HepG2 (cell line): ENCODE measurements at regions not wholly inside any gene's neighbourhood (a gene's known extent, or its start where the extent isn't known, plus 50 kb on each side); places are given as distances from the start of the nearest gene placed in this dataset.
A peak's percentile ranks its signal among the peaks of the same experiment; 100 is the strongest.

Experiments
- ATAC-seq: fragments of 200-7000 bp; cut with Tn5 transposase; 3 replicates; pipeline ENCODE4 v1.9.1; 2020; ENCODE audit warnings: mild to moderate bottlenecking, moderate library complexity
- BruUV-seq: library from RNA; stranded (reverse); fragments of 400-500 nt; replicated peaks from 2 replicates; lab custom pipeline; 2021; lab: Mats Ljungman, UMichigan
- CTCF ChIA-PET: fragments of 300-600 bp; formaldehyde crosslinking; extraction: SDS; loops from one replicate; lab custom pipeline; 2021; ENCODE audit warnings: low total read pairs, inconsistent platforms, low intra/inter-chr PET ratio; lab: Yijun Ruan, JAX
- POLR2A ChIA-PET: fragments of 350-600 bp; sonication (Branson Sonifier 250); formaldehyde crosslinking; loops from one replicate; lab custom pipeline; 2020; ENCODE audit warnings: antibody characterized with exemption, inconsistent platforms; lab: Yijun Ruan, JAX
- DNase-seq: peaks from one replicate; pipeline ENCODE4 v3.0.0-alpha.2; 2015; ENCODE audit warnings: low spot score
- FAIRE-seq: peaks from 3 replicates; lab custom pipeline; 2011; peaks lifted over from hg19 to GRCh38; lab: Jason Lieb, UNC
- H2AFZ ChIP-seq: one replicate; pipeline ENCODE4 v1.6.1; 2011; ENCODE audit warnings: low read length, inconsistent platforms
- H3K27ac ChIP-seq: fragments of 300-600 bp; 3 replicates; pipeline ENCODE4 v1.8.0; 2011; ENCODE audit warnings: mixed run types, mild to moderate bottlenecking, mixed read lengths, low read length, inconsistent platforms; ENCODE audit not compliant: insufficient read depth; ENCODE audit errors: extremely low read length
- H3K27me3 ChIP-seq, 2 experiments: fragments of 200-600 bp in 1 of 2; 2 replicates in 1 of 2; 3 replicates in 1 of 2; pipeline versions ENCODE4 v1.6.0 to v1.8.0; 2011; ENCODE audit warnings: low read length in 2 of 2, mild to moderate bottlenecking in 2 of 2, moderate library complexity in 2 of 2, inconsistent platforms in 1 of 2; ENCODE audit not compliant: insufficient read depth in 2 of 2, control insufficient read depth in 1 of 2
- H3K36me3 ChIP-seq, 2 experiments: fragments of 200-600 bp in 1 of 2; replicated peaks in 1 of 2; 2 replicates in 1 of 2; 3 replicates in 1 of 2; pipeline versions ENCODE4 v1.5.1 to v1.8.0; 2011; ENCODE audit warnings: low read length in 2 of 2, inconsistent platforms in 1 of 2; ENCODE audit not compliant: insufficient read depth in 2 of 2, control insufficient read depth in 1 of 2
- H3K4me1 ChIP-seq: 2 replicates; pipeline ENCODE4 v1.5.1; 2012; ENCODE audit warnings: low read length, inconsistent platforms; ENCODE audit not compliant: insufficient read depth
- H3K4me2 ChIP-seq: 2 replicates; pipeline ENCODE4 v1.6.0; 2011; ENCODE audit warnings: low read depth, low read length, inconsistent platforms
- H3K4me3 ChIP-seq, 3 experiments: fragments of 200-600 bp in 1 of 3; sonication (generic), shearing (Covaris generic) in 1 of 3; replicated peaks in 1 of 3; 2 replicates each; pipeline ENCODE4 v1.5.1; 2011 to 2016; ENCODE audit warnings: low read length in 3 of 3, inconsistent platforms in 2 of 3, low read depth in 2 of 3, mild to moderate bottlenecking in 2 of 3, control low read depth in 1 of 3, mixed read lengths in 1 of 3; ENCODE audit not compliant: insufficient read depth in 1 of 3
- H3K79me2 ChIP-seq: one replicate; pipeline ENCODE4 v1.6.1; 2011; ENCODE audit warnings: low read length, inconsistent platforms; ENCODE audit not compliant: insufficient read depth
- H3K9ac ChIP-seq: 2 replicates; pipeline ENCODE4 v1.6.0; 2011; ENCODE audit warnings: mild to moderate bottlenecking, low read depth, low read length, inconsistent platforms; ENCODE audit not compliant: insufficient read depth
- H3K9me3 ChIP-seq: 2 replicates; pipeline ENCODE4 v1.5.1; 2012; ENCODE audit warnings: mild to moderate bottlenecking, low read length
- H4K20me1 ChIP-seq: 2 replicates; pipeline ENCODE4 v1.6.0; 2011; ENCODE audit warnings: inconsistent platforms, mild to moderate bottlenecking, low read length, moderate library complexity; ENCODE audit not compliant: insufficient read depth
- CC2D1A ChIP-seq: sonication (generic); formaldehyde crosslinking; IDR thresholded peaks from 2 replicates; pipeline ENCODE4 v1.8.1; 2023; ENCODE audit warnings: mild to moderate bottlenecking, missing genetic modification reagents
- IKZF1 ChIP-seq: fragments of 450-650 bp; IDR thresholded peaks from 2 replicates; pipeline ENCODE4 v1.7.1; 2016
- MTF2 ChIP-seq: sonication (generic); formaldehyde crosslinking; IDR thresholded peaks from 2 replicates; pipeline ENCODE4 v1.5.0; 2020; ENCODE audit warnings: missing genetic modification reagents, borderline replicate concordance
- MYC ChIP-seq: sonication (generic); formaldehyde crosslinking; IDR thresholded peaks from 2 replicates; pipeline ENCODE4 v1.9.0; 2021; ENCODE audit warnings: missing genetic modification reagents, borderline replicate concordance
- NFIB ChIP-seq: sonication (generic); formaldehyde crosslinking; IDR thresholded peaks from 2 replicates; pipeline ENCODE4 v1.9.0; 2021; ENCODE audit warnings: missing genetic modification reagents, mild to moderate bottlenecking, borderline replicate concordance
- NPAS2 ChIP-seq: sonication (generic); formaldehyde crosslinking; IDR thresholded peaks from 2 replicates; pipeline ENCODE4 v1.8.0; 2022; ENCODE audit warnings: mild to moderate bottlenecking, missing genetic modification reagents, borderline replicate concordance
- ZBTB4 ChIP-seq: sonication (generic); formaldehyde crosslinking; IDR thresholded peaks from 2 replicates; pipeline ENCODE4 v1.4.0; 2020; ENCODE audit warnings: missing genetic modification reagents, mild to moderate bottlenecking, borderline replicate concordance
- ZBTB40 ChIP-seq, 2 experiments: fragments of 450-650 bp in 1 of 2; sonication (generic) in 1 of 2; formaldehyde crosslinking in 1 of 2; IDR thresholded peaks; 2 replicates each; pipeline versions ENCODE4 v1.6.1 to v1.8.0; 2016 to 2022; ENCODE audit warnings: antibody characterized with exemption in 1 of 2, mild to moderate bottlenecking in 1 of 2, missing genetic modification reagents in 1 of 2
- ZNF101 ChIP-seq: sonication (generic); formaldehyde crosslinking; IDR thresholded peaks from 2 replicates; pipeline ENCODE4 v1.4.0; 2020; ENCODE audit warnings: mild to moderate bottlenecking, low read depth, missing genetic modification reagents, borderline replicate concordance
- ZNF34 ChIP-seq: sonication (generic); formaldehyde crosslinking; IDR thresholded peaks from 2 replicates; pipeline ENCODE4 v1.4.0; 2020; ENCODE audit warnings: mild to moderate bottlenecking, missing genetic modification reagents, borderline replicate concordance
- ZNF644 ChIP-seq: IDR thresholded peaks from 2 replicates; pipeline ENCODE4 v1.6.1; 2016; ENCODE audit warnings: low read depth
- WGBS: methylation state at CpG from one replicate; pipeline ENCODE4 v1.1.6; 2017; ENCODE audit warnings: low lambda C conversion rate; 5-methylcytosine and 5-hydroxymethylcytosine counted together
- in situ Hi-C: cut with HindIII; loops from 2 replicates; pipeline ENCODE4 v1.10.0; 2017; ENCODE audit warnings: low pct_unique_long_range_greater_than_20kb; ENCODE audit not compliant: extremely low pct_ligation_motif_present
- intact Hi-C: fragments of 100-400 bp; cut with micrococcal nuclease; formaldehyde crosslinking; loops from one replicate; pipeline ENCODE4 v1.10.0; 2022; ENCODE audit not compliant: unreplicated experiment

- Histone ChIP-seq H3K79me2 (no peaks in the 10 kb centered on the region), H3K4me1 (no peaks in the 10 kb centered on the region), H3K27ac (no peak overlapping the region), H3K4me2 (no peak overlapping the region), H3K4me3 (no peak overlapping the region), H3K36me3 (no peaks in the 10 kb centered on the region), H4K20me1 (no peaks in the 10 kb centered on the region), H3K27me3 (no peaks in the 10 kb centered on the region; a peak in 1 of 5 replicates), H3K9ac (no peak overlapping the region), H3K9me3 (no peaks in the 10 kb centered on the region), H2AFZ (no peak overlapping the region)
- POLR2A ChIA-PET, result no interaction called here
- intact Hi-C loops, result no loop called here
- no peak for ATAC-seq
- in situ Hi-C loops, result no loop called here
- 6% methylated on average over 2 of the region's 3 CpGs for WGBS
- peak; percentile 26 for FAIRE-seq
- CTCF ChIA-PET, result no interaction called here
- no peak for DNase-seq
- BruUV-seq, result no TSS peak
- TF ChIP-seq ZNF644 (CRISPR knock-in tag) (no peak), ZNF101 (CRISPR knock-in tag) (no peak), NPAS2 (CRISPR knock-in tag) (no peak), NFIB (no peak), MTF2 (no peak), CC2D1A (CRISPR knock-in tag) (no peak), ZBTB40 (IDR thresholded peaks at IDR 0.05) (no peak), ZBTB40 (CRISPR knock-in tag; IDR thresholded peaks at IDR 0.05) (no peak), IKZF1 (0 out of 2 replicates have a peak, but pooled peaks have one; percentile 22), ZNF34 (CRISPR knock-in tag) (no peak), ZBTB4 (CRISPR knock-in tag) (no peak), MYC (CRISPR knock-in tag) (no peak)
Measured at GRCh38 chr1:36613721-36614120, 131.0 kb upstream of the CSF3R start.
